ENCODE measurements at regions not wholly inside any gene's neighbourhood (a gene's known extent, or its start where the extent isn't known, plus 50 kb on each side); places are given as distances from the start of the nearest gene placed in this dataset.

DNA sequence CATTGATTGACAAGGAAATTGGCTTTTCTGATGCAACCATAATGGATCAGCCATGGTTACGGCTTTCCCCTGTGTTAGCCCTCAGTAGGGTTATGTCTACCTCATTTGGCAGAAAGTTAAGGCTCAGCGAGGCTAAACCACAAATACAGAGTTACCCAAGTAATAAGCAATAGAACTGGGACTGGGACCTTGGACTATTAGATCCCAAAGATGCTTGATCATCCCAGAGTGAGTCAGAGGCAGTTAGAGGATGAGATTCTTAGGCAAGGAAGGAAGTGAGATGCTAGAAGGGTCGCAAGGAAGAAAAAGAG is 401.4 kb downstream of the TNS3 start:
- TF ChIP-seq RAD21 (IDR thresholded peaks at IDR 0.05; ENCODE audit: low read length): no peak
- TF ChIP-seq BHLHE40 (IDR thresholded peaks at IDR 0.05; ENCODE audit: low read depth, low read length): no peak
- no peak for TF ChIP-seq RFX5 (IDR thresholded peaks at IDR 0.05; ENCODE audit: low read depth, low read length)
- TF ChIP-seq CHD1 (IDR thresholded peaks at IDR 0.05; ENCODE audit: low read depth, low read length): no peak
- TF ChIP-seq MXI1 (IDR thresholded peaks at IDR 0.05; ENCODE audit: borderline replicate concordance, low read depth, low read length): no peak
- TF ChIP-seq FOS (IDR thresholded peaks at IDR 0.05; ENCODE audit: low read depth, low read length): no peak
- TF ChIP-seq, protein P1, sequence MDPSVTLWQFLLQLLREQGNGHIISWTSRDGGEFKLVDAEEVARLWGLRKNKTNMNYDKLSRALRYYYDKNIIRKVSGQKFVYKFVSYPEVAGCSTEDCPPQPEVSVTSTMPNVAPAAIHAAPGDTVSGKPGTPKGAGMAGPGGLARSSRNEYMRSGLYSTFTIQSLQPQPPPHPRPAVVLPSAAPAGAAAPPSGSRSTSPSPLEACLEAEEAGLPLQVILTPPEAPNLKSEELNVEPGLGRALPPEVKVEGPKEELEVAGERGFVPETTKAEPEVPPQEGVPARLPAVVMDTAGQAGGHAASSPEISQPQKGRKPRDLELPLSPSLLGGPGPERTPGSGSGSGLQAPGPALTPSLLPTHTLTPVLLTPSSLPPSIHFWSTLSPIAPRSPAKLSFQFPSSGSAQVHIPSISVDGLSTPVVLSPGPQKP (IDR thresholded peaks at IDR 0.05; ENCODE audit: borderline replicate concordance, low read depth, low read length): no peak
- no peak for TF ChIP-seq SMC3 (IDR thresholded peaks at IDR 0.05; ENCODE audit: low read depth, low read length)
- TF ChIP-seq RCOR1 (IDR thresholded peaks at IDR 0.05; ENCODE audit: insufficient replicate concordance, low read length): no peak
- TF ChIP-seq, protein P2, sequence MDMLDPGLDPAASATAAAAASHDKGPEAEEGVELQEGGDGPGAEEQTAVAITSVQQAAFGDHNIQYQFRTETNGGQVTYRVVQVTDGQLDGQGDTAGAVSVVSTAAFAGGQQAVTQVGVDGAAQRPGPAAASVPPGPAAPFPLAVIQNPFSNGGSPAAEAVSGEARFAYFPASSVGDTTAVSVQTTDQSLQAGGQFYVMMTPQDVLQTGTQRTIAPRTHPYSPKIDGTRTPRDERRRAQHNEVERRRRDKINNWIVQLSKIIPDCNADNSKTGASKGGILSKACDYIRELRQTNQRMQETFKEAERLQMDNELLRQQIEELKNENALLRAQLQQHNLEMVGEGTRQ (IDR thresholded peaks at IDR 0.05; ENCODE audit: low read depth, low read length): no peak

More for the DNA sequence above, 401.4 kb downstream of the TNS3 start:
- DNase-seq (no peak), ATAC-seq (ENCODE audit: low read depth) (no peak)
- H3K56ac ChIP-seq (ENCODE audit: extremely low read depth, insufficient read depth, low read length): no peak overlapping the region
- H4K8ac ChIP-seq (ENCODE audit: low read depth in 2 of 2, low read length in 2 of 2): no peak overlapping the region
- no peaks in the 10 kb centered on the region; the same call in 1 of the 2 replicates for H3K9me1 ChIP-seq (ENCODE audit: insufficient read depth, low read length)
- WGBS, 2 experiments (ENCODE audit: extremely low coverage in 2 of 2, insufficient read length in 1 of 2): no CpG with 5 or more reads among the region's 3 CpGs
- peaks cover 7% of the 10 kb centered on the region; the same call in 1 of the 2 replicates for H3K4me1 ChIP-seq (ENCODE audit: control insufficient read depth, insufficient read depth, low read length)
- H3K14ac ChIP-seq (replicated peaks; ENCODE audit: low read depth, low read length): no peak overlapping the region
- H3K27me3 ChIP-seq (ENCODE audit: control insufficient read depth, insufficient read depth, low read length): peaks cover 24% of the 10 kb centered on the region
- H2AFZ ChIP-seq (replicated peaks; ENCODE audit: low read length, poor library complexity): no peak overlapping the region
- H2BK20ac ChIP-seq (ENCODE audit: low read depth, low read length): no peak overlapping the region
- H3K4ac ChIP-seq (ENCODE audit: low read depth, low read length): no peak overlapping the region
- POLR2A ChIA-PET (ENCODE audit: unreplicated experiment): no interaction called here
- H3K27ac ChIP-seq (ENCODE audit: insufficient read depth, low read length): no peak overlapping the region
- no peak overlapping the region for H3K18ac ChIP-seq (ENCODE audit: low read depth, low read length)
- in situ Hi-C loops (cut with MboI; ENCODE audit: low sequenced_read_pairs): loop anchor here (5.0 kb wide), 4 partner anchors 88 to 1288 kb away; no protein-coding TSS in a partner anchor
- no peak overlapping the region; the same call in 2 of the 3 replicates for H2BK15ac ChIP-seq (ENCODE audit: low read depth, low read length)
- no peak overlapping the region for H4K5ac ChIP-seq (ENCODE audit: low read depth, low read length)
- intact Hi-C loops (cut with micrococcal nuclease): loop anchor here (1.0 to 5.0 kb wide), 8 partner anchors 92 to 1520 kb away; no protein-coding TSS in a partner anchor
- CTCF ChIA-PET: interaction anchor here (0.9 to 1.5 kb wide), 2 partner anchors 29 to 1262 kb away, joined by 3 to 4 read pairs; no protein-coding TSS in a partner anchor
- no peaks in the 10 kb centered on the region for H3K36me3 ChIP-seq (ENCODE audit: control insufficient read depth, insufficient read depth, low read length)
- no peaks in the 10 kb centered on the region; the same call in 1 of the 2 replicates for H3K9me3 ChIP-seq (ENCODE audit: control insufficient read depth, insufficient read depth, low read length)
- no peak overlapping the region for H3K4me3 ChIP-seq (ENCODE audit: insufficient read depth, low read depth, low read length)
- dilution Hi-C loops (cut with HindIII; ENCODE audit: low sequenced_read_pairs, unreplicated experiment): no loop called here
- no peaks in the 10 kb centered on the region for H3K79me1 ChIP-seq (ENCODE audit: low read depth in 1 of 2, low read length in 2 of 2)
- BruUV-seq (replicated peaks): no TSS peak
- H4K91ac ChIP-seq (ENCODE audit: insufficient read depth, low read depth, low read length): no peak overlapping the region
- no peak overlapping the region for H2AK9ac ChIP-seq (replicated peaks; ENCODE audit: low read depth, low read length, poor library complexity)
- H2AK5ac ChIP-seq (ENCODE audit: low read depth, low read length): no peak overlapping the region
- H4K20me1 ChIP-seq (ENCODE audit: insufficient read depth, low read length): no peaks in the 10 kb centered on the region
- H2BK5ac ChIP-seq (ENCODE audit: low read depth, low read length, poor library complexity, severe bottlenecking): no peak overlapping the region
- H3K4me2 ChIP-seq (ENCODE audit: low read depth, low read length): no peak overlapping the region
- no peak overlapping the region for H2BK120ac ChIP-seq (ENCODE audit: low read depth, low read length)
- H3K23ac ChIP-seq (ENCODE audit: low read depth, low read length): no peak overlapping the region
- H3K9ac ChIP-seq (ENCODE audit: low read depth, low read length): no peak overlapping the region

Measured in IMR-90 (cell line).